ENCODE measurements at regions not wholly inside any gene's neighbourhood (a gene's known extent, or its start where the extent isn't known, plus 50 kb on each side); places are given as distances from the start of the nearest gene placed in this dataset.

DNA sequence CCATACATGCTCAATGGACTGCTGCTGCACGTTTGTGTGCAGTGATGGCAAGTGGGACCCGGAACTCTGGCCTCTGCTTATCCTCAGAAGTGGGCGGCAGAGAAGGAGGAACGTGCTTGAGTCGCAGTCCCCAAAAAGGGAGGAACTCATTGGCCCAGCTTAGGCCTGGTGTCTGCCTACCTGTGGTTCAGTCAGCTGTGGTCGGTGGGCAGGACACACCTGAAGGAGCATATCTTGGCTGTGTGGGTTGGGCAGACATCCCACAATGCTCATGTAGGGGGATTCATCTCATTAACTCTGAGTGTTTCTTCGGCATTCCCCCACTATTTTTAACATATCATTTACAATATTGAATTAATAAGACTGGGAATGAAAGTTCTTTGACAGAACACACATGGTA lies 122.9 kb upstream of the IL12B start:
- FAIRE-seq (no peak), DNase-seq (ENCODE audit: low spot score) (no peak)

DNA sequence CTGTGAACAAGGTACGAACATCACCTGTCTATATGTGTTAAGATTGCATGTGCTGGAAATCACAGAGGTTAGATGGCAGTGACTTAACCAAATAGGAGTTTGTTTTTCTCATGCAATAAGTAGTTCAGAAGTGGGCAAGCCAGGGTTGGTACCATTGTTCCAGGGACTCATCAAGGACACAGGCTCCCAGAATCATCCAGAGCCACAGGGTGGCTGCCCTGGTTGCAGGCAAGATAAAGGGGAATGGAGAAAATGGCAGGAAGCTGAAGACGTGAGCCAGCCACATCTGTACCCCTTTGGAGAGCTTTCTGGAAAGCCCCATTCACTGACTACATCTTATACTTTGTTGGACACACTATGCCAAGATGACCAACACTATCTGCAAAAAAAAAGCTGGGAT lies 126.0 kb upstream of the IL12B start:
- no peak for DNase-seq (ENCODE audit: low spot score)
- FAIRE-seq = no peak

- DNase-seq (ENCODE audit: low spot score) (peak; percentile 66), FAIRE-seq (no peak)
These were observed 126.6 kb upstream of the IL12B start for GRCh38 chr5:159456722-159457465.

DNA sequence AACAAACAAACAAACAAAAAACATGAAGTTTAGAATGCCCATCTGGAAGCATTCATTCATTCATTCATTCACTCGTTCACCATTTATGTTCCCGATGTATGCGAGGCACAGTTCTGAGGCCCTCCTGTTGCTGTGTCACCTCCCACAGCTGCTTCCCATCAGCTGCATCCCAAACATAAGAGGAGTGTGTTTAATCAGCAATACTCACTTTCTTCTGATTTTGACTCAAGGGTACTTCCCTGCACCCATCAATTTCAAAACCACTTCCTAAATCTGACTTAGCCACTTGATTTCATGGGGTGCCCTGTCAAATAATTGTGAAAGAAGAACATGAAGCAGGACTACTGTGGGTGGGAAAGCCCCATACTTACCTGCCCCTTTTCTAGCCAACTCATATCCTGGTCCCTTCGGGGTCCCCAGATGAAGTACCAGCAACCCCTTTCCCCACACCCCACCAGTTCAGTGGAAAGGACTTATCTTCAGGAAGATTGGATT lies 128.0 kb upstream of the IL12B start:
- DNase-seq (ENCODE audit: low spot score) (no peak), FAIRE-seq (no peak)

DNA sequence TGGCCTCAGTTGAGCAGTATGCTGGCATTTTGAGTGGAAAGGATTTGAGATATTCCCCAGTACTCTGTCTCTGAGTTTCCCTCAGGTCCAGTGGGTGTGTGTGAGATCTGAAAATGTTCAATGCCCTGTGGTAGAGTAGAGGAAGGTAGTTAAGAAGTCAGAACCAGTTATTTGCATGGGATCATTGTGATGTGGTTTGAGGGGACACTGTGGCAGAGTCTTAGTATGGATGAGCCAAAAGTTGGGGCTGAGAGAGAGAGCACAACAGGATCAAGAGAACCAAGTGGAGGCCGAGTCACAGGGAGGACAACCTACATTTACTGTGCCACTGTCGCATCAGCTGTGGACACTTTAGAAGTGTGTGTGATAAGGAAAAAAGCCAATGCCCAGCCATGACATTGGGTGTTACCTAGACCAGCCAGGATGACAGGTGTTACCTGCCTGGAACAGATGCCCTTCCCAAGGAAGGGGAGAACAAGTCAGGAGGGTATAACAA lies 128.9 kb upstream of the IL12B start:
- no peak for DNase-seq (ENCODE audit: low spot score)
- no peak for FAIRE-seq

DNA sequence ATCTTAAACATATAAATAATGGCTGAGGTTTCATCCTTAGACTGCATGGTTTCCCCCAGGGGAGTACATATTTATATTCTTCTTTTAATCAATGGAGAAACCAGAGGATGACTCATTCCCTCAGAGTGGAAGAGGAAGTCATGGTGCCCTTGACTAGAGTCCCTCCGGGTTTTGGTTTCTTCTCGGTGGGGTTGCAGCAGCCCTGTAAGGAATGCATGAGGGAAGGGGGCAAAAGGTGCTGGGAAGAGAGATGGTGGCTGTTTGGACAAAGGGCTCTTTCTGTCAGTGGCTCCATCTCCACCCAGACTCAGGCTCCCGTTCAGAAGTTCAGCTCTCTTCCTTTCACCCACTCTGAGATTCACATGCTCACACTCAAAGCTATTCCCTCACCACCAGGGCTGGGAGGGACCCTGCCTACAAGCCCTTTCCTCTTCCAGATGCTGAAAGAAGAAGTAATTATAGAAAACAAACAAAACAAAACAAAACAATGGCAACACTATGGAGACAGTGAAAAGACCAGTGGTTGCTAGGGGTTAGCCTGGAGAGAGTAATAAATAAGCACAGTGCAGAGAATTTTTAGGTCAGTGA lies 129.8 kb upstream of the IL12B start:
- no peak for FAIRE-seq
- no peak for DNase-seq (ENCODE audit: low spot score)

- FAIRE-seq (no peak), DNase-seq (ENCODE audit: low spot score) (peak; percentile 45)
These were observed 133.5 kb upstream of the IL12B start for GRCh38 chr5:159463590-159464321.

- DNase-seq (ENCODE audit: low spot score) (no peak), FAIRE-seq (no peak)
These were observed 135.3 kb upstream of the IL12B start for GRCh38 chr5:159465604-159466003.

GRCh38 chr5:159467666-159468065 lies 137.4 kb upstream of the IL12B start:
- DNase-seq (ENCODE audit: low spot score) (no peak), FAIRE-seq (no peak)

- FAIRE-seq = no peak
These were observed 139.4 kb upstream of the IL12B start for GRCh38 chr5:159469496-159470372.

GRCh38 chr5:159471904-159472303 lies 141.6 kb upstream of the IL12B start:
- DNase-seq (ENCODE audit: low spot score) (no peak), FAIRE-seq (no peak)

More at GRCh38 chr5:159469496-159470372, 139.4 kb upstream of the IL12B start:
- DNase-seq (ENCODE audit: low spot score) = no peak

DNA sequence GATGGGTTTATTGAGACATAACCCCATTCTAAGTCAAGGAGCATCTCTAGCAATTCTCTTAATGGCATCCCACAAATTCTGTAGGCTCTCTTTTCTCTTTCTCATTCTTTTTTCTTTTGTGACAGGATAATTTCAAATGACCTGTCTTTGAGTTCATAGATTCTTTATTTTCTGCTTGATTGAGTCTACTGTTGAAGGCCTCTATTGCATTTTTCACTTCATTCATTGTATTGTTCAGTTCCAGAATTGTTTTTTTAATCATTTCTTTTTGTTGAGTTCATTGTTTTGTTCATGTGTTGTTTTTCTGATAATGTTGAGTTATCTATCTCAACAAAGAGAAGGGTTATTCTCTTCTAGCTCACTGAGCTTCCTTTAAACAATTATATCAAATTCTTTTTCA lies 144.7 kb upstream of the IL12B start:
- no peak for DNase-seq (ENCODE audit: low spot score)
- no peak for FAIRE-seq

- no peak for FAIRE-seq
- DNase-seq (ENCODE audit: low spot score) = no peak
These were observed 148.7 kb upstream of the IL12B start for GRCh38 chr5:159478950-159479349.

DNA sequence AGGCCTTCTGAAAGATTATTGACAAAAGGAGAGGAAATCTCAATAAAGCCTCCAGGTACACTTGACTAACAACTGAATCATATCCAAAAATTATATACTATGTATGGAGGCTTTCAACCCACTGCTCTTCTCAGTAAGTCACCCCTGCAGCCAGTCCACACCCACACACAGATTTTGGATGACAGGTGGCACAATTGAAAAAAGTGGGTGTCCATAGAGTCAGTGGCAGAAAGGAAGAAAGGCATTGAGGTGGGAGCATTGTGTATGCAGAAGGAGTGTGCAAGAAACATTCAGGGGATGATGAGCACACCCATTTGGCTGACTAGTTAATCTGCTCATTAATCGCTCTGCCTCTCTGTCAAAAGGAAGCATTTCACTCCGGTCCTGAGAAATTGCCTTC lies 150.6 kb upstream of the IL12B start:
- DNase-seq (ENCODE audit: low spot score) (no peak), FAIRE-seq (no peak)

GRCh38 chr5:159481751-159482150 lies 151.5 kb upstream of the IL12B start:
- FAIRE-seq = no peak
- DNase-seq (ENCODE audit: low spot score) = no peak

GRCh38 chr5:159486836-159487235 lies 156.5 kb upstream of the IL12B start:
- no peak for DNase-seq (ENCODE audit: low spot score)

DNA sequence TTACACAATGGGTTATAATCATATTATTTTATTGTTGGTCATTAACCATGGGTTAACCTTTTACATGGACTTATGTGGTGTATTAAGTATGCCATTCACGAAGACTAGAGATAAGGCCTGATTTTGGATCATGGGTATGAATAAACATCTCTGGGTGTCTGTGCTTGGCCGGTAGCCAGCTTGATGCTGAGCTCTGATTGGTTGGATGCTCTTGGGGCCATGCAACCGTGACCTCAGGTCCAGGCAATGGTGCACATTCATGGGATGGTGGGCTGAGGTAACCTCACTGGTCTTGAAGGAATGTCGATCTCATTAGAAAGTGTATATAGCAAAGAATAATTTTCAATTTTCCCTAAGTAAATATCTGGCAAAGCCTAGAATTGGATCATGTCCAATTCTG lies 158.2 kb upstream of the IL12B start:
- no peak for FAIRE-seq
- no peak for DNase-seq (ENCODE audit: low spot score)

More at GRCh38 chr5:159486836-159487235, 156.5 kb upstream of the IL12B start:
- no peak for FAIRE-seq

DNA sequence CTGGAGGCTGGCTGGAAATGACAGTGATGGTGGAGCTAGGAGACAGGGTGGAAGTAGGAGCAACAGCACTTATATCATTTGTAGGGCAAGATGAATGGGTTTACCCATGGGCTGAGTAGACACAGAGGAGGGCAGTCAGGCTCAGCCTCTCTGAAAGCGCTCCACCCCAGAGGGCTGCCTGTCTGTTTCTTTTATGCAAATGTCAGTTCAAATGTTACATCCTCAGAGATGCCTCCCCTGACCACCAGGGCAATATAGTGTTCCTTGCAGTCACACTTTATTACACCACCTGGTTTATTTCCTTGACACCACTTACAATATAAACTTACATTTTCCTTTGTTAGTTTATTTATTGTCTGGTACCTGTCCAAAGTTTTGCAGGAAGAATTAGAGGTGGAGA lies 159.5 kb upstream of the IL12B start:
- FAIRE-seq = no peak

DNA sequence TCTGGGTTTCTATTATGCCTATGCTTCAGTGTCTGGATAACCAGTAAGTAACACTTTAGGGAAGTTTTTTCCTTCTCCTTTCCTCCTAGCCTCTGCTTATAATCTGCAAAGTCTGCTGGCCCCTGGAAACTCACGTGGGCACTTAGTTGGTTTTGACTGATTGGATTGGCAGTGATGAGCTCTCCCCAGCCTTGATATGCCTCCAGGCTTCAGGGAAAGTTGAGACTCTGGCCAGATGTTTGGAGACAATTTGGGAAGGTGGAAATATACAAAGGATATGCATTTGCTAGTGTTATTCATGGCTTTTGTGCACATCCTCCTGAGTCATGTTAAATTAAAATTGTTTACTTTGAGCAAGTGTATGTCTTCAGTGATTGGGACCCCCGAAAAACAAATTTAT lies 160.2 kb upstream of the IL12B start:
- DNase-seq (ENCODE audit: low spot score) (no peak), FAIRE-seq (no peak)

More for the DNA sequence above, 159.5 kb upstream of the IL12B start:
- DNase-seq (ENCODE audit: low spot score) = no peak

DNA sequence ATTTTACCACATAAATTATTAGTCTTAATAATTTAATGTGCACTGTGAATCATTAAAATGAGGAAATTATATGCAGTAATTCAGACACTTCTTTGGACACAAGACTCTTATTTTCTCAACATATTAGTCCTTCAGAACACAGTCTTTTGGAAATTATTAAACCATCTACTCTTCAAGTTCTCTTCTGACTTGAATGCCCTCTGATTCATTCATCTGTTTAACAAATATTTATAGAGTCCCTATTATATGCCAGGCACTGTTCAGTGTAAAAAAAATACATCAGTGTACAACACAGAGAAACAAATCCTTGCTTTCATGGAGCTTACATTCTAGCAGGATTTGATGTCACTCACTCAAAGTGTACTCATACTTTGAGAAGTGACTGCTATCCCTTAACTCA lies 163.4 kb upstream of the IL12B start:
- FAIRE-seq = no peak
- DNase-seq (ENCODE audit: low spot score) = no peak

GRCh38 chr5:159496773-159497172 lies 166.5 kb upstream of the IL12B start:
- DNase-seq (ENCODE audit: low spot score) (no peak), FAIRE-seq (no peak)

Measured in urothelium cell line (cell line).